ENCODE measurements at regions not wholly inside any gene's neighbourhood (a gene's known extent, or its start where the extent isn't known, plus 50 kb on each side); places are given as distances from the start of the nearest gene placed in this dataset.
"Not testable (repeated sequence)": the region's sequence is repeated elsewhere in the genome, so short reads cannot be mapped to it uniquely, and the experiment has no call there.

DNA sequence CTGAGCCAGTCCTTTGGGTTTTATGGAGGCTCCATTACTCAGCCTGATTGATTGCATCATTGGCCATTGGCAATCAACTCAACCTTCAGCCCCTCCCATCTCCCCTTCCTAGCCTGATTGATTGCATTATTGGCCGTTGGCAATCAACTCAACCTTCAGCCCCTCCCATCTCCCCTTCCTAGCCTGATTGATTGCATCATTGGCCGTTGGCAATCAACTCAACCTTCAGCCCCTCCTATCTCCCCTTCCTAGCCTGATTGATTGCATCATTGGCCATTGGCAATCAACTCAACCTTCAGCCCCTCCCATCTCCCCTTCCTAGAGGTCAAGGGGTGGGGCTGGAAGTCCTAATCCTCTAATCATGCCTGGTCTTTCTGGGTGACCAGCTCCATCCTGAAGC is 103.8 kb upstream of the LRPAP1 start:
- not testable (repeated sequence) for TF ChIP-seq SMC3 (IDR thresholded peaks at IDR 0.05; ENCODE audit: low read length); CTCF (CRISPR knock-in tag; IDR thresholded peaks at IDR 0.05); ZBTB1 (CRISPR knock-in tag; IDR thresholded peaks at IDR 0.05; ENCODE audit: borderline replicate concordance); MXI1 (IDR thresholded peaks at IDR 0.05; ENCODE audit: borderline replicate concordance, low read depth, low read length)
